ENCODE measurements at regions not wholly inside any gene's neighbourhood (a gene's known extent, or its start where the extent isn't known, plus 50 kb on each side); places are given as distances from the start of the nearest gene placed in this dataset.

DNA sequence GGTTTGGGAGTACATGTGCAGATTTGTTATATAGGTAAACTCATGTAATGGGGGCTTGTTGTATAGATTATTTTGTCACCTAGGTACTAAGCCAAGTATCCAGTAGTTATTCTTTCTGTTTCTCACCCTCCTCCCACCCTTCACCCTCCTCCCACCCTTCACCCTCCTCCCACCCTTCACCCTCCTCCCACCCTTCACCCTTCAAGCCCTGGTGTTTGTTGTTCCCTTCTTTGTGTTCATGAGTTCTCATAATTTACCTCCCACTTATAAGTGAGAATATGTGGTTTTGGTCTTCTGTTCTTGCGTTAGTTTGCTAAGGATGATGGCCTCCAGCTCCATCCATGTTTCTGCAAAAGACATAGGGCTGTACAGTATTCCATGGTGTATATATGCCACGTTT lies 58.7 kb upstream of the OR10AD1 start:
- TF ChIP-seq BACH2 (CRISPR knock-in tag; IDR thresholded peaks at IDR 0.05; ENCODE audit: borderline replicate concordance) (no peak), ZFP3 (CRISPR knock-in tag; IDR thresholded peaks at IDR 0.05) (no peak), ZNF70 (CRISPR knock-in tag; IDR thresholded peaks at IDR 0.05) (no peak), OSR1 (CRISPR knock-in tag; IDR thresholded peaks at IDR 0.05) (no peak), ARNTL (CRISPR knock-in tag; IDR thresholded peaks at IDR 0.05; ENCODE audit: borderline replicate concordance, low read depth) (no peak), RARB (CRISPR knock-in tag; IDR thresholded peaks at IDR 0.05) (no peak), ZFP30 (CRISPR knock-in tag; IDR thresholded peaks at IDR 0.05) (no peak), CSDC2 (CRISPR knock-in tag; IDR thresholded peaks at IDR 0.05) (no peak), TOX (CRISPR knock-in tag; IDR thresholded peaks at IDR 0.05; ENCODE audit: borderline replicate concordance) (no peak)
- TF ChIP-seq, protein P1, sequence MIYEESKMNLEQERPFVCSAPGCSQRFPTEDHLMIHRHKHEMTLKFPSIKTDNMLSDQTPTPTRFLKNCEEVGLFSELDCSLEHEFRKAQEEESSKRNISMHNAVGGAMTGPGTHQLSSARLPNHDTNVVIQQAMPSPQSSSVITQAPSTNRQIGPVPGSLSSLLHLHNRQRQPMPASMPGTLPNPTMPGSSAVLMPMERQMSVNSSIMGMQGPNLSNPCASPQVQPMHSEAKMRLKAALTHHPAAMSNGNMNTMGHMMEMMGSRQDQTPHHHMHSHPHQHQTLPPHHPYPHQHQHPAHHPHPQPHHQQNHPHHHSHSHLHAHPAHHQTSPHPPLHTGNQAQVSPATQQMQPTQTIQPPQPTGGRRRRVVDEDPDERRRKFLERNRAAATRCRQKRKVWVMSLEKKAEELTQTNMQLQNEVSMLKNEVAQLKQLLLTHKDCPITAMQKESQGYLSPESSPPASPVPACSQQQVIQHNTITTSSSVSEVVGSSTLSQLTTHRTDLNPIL (CRISPR knock-in tag; IDR thresholded peaks at IDR 0.05; ENCODE audit: low read depth): no peak
- TF ChIP-seq, protein P2, sequence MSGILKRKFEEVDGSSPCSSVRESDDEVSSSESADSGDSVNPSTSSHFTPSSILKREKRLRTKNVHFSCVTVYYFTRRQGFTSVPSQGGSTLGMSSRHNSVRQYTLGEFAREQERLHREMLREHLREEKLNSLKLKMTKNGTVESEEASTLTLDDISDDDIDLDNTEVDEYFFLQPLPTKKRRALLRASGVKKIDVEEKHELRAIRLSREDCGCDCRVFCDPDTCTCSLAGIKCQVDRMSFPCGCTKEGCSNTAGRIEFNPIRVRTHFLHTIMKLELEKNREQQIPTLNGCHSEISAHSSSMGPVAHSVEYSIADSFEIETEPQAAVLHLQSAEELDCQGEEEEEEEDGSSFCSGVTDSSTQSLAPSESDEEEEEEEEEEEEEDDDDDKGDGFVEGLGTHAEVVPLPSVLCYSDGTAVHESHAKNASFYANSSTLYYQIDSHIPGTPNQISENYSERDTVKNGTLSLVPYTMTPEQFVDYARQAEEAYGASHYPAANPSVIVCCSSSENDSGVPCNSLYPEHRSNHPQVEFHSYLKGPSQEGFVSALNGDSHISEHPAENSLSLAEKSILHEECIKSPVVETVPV (CRISPR knock-in tag; IDR thresholded peaks at IDR 0.05): no peak
- TF ChIP-seq, protein P3, sequence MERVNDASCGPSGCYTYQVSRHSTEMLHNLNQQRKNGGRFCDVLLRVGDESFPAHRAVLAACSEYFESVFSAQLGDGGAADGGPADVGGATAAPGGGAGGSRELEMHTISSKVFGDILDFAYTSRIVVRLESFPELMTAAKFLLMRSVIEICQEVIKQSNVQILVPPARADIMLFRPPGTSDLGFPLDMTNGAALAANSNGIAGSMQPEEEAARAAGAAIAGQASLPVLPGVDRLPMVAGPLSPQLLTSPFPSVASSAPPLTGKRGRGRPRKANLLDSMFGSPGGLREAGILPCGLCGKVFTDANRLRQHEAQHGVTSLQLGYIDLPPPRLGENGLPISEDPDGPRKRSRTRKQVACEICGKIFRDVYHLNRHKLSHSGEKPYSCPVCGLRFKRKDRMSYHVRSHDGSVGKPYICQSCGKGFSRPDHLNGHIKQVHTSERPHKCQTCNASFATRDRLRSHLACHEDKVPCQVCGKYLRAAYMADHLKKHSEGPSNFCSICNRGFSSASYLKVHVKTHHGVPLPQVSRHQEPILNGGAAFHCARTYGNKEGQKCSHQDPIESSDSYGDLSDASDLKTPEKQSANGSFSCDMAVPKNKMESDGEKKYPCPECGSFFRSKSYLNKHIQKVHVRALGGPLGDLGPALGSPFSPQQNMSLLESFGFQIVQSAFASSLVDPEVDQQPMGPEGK (CRISPR knock-in tag; IDR thresholded peaks at IDR 0.05; ENCODE audit: borderline replicate concordance): no peak
